ENCODE measurements at regions not wholly inside any gene's neighbourhood (a gene's known extent, or its start where the extent isn't known, plus 50 kb on each side); places are given as distances from the start of the nearest gene placed in this dataset.

- Mint-ChIP-seq H3K36me3 (ENCODE audit: insufficient read depth in 2 of 2) (no peaks in the 10 kb centered on the region), H3K4me3 (no peak overlapping the region), H3K27me3 (ENCODE audit: low read depth) (no peaks in the 10 kb centered on the region), H3K9me3 (peaks cover 0 to 4% of the 10 kb centered on the region in 2 donors), H3K4me1 (ENCODE audit: low read depth) (no peaks in the 10 kb centered on the region), H3K27ac (no peak overlapping the region)
- ATAC-seq (replicated peaks in 1 of 2) (no peak), DNase-seq (no peak)
These were observed 1039.1 kb upstream of the INTU start for GRCh38 chr4:126593626-126594025.

GRCh38 chr4:126595643-126596042 is 1037.1 kb upstream of the INTU start:
- no peaks in the 10 kb centered on the region for H3K36me3 Mint-ChIP-seq (ENCODE audit: insufficient read depth in 2 of 2)
- H3K4me1 Mint-ChIP-seq (ENCODE audit: low read depth): no peaks in the 10 kb centered on the region
- H3K27ac Mint-ChIP-seq: no peak overlapping the region
- H3K9me3 Mint-ChIP-seq: peaks cover 0 to 4% of the 10 kb centered on the region in 2 donors
- no peak overlapping the region for H3K4me3 Mint-ChIP-seq
- no peak for DNase-seq
- ATAC-seq (replicated peaks in 1 of 2): no peak
- H3K27me3 Mint-ChIP-seq (ENCODE audit: low read depth): no peaks in the 10 kb centered on the region

- DNase-seq (no peak), ATAC-seq (replicated peaks in 1 of 2) (no peak)
- Mint-ChIP-seq H3K4me3 (no peak overlapping the region), H3K4me1 (ENCODE audit: low read depth) (no peaks in the 10 kb centered on the region), H3K36me3 (ENCODE audit: insufficient read depth in 2 of 2) (no peaks in the 10 kb centered on the region), H3K9me3 (peaks cover 0 to 4% of the 10 kb centered on the region in 2 donors), H3K27ac (no peak overlapping the region), H3K27me3 (ENCODE audit: low read depth) (no peaks in the 10 kb centered on the region)
These were observed 1033.0 kb upstream of the INTU start for GRCh38 chr4:126599746-126600145.

GRCh38 chr4:126603210-126603609 is 1029.5 kb upstream of the INTU start:
- H3K4me3 Mint-ChIP-seq: no peak overlapping the region
- no peaks in the 10 kb centered on the region for H3K27me3 Mint-ChIP-seq (ENCODE audit: low read depth)
- no peak overlapping the region for H3K27ac Mint-ChIP-seq
- ATAC-seq (replicated peaks in 1 of 2) (no peak), DNase-seq (no peak)
- no peaks in the 10 kb centered on the region for H3K36me3 Mint-ChIP-seq (ENCODE audit: insufficient read depth in 2 of 2)
- H3K4me1 Mint-ChIP-seq (ENCODE audit: low read depth): no peaks in the 10 kb centered on the region
- peaks cover 0 to 2% of the 10 kb centered on the region in 2 donors for H3K9me3 Mint-ChIP-seq

GRCh38 chr4:126603825-126604224 is 1028.9 kb upstream of the INTU start:
- no peaks in the 10 kb centered on the region for H3K36me3 Mint-ChIP-seq (ENCODE audit: insufficient read depth in 2 of 2)
- H3K4me3 Mint-ChIP-seq: no peak overlapping the region
- no peak for DNase-seq
- H3K27me3 Mint-ChIP-seq (ENCODE audit: low read depth): no peaks in the 10 kb centered on the region
- no peak overlapping the region for H3K27ac Mint-ChIP-seq
- ATAC-seq (replicated peaks in 1 of 2): no peak
- H3K4me1 Mint-ChIP-seq (ENCODE audit: low read depth): no peaks in the 10 kb centered on the region
- H3K9me3 Mint-ChIP-seq: peaks cover 0 to 2% of the 10 kb centered on the region in 2 donors

- no peak overlapping the region for H3K4me3 Mint-ChIP-seq
- H3K27ac Mint-ChIP-seq: no peak overlapping the region
- ATAC-seq (replicated peaks in 1 of 2) (no peak), DNase-seq (no peak)
- H3K27me3 Mint-ChIP-seq (ENCODE audit: low read depth): no peaks in the 10 kb centered on the region
- H3K4me1 Mint-ChIP-seq (ENCODE audit: low read depth): no peaks in the 10 kb centered on the region
- no peaks in the 10 kb centered on the region for H3K36me3 Mint-ChIP-seq (ENCODE audit: insufficient read depth in 2 of 2)
- H3K9me3 Mint-ChIP-seq: peaks cover 0 to 2% of the 10 kb centered on the region in 2 donors
These were observed 1028.4 kb upstream of the INTU start for GRCh38 chr4:126604268-126604867.

- DNase-seq (no peak), ATAC-seq (replicated peaks in 1 of 2) (no peak)
- Mint-ChIP-seq H3K4me3 (no peak overlapping the region), H3K27me3 (ENCODE audit: low read depth) (no peaks in the 10 kb centered on the region), H3K27ac (no peak overlapping the region), H3K9me3 (peaks cover 0 to 2% of the 10 kb centered on the region in 2 donors), H3K4me1 (ENCODE audit: low read depth) (no peaks in the 10 kb centered on the region), H3K36me3 (ENCODE audit: insufficient read depth in 2 of 2) (no peaks in the 10 kb centered on the region)
These were observed 1021.8 kb upstream of the INTU start for GRCh38 chr4:126610933-126611332.

- Mint-ChIP-seq H3K4me1 (ENCODE audit: low read depth) (no peaks in the 10 kb centered on the region), H3K9me3 (peaks cover 0 to 7% of the 10 kb centered on the region in 2 donors), H3K4me3 (no peak overlapping the region), H3K27ac (no peak overlapping the region), H3K27me3 (ENCODE audit: low read depth) (no peaks in the 10 kb centered on the region), H3K36me3 (ENCODE audit: insufficient read depth in 2 of 2) (no peaks in the 10 kb centered on the region)
- ATAC-seq (replicated peaks in 1 of 2) (no peak), DNase-seq (no peak)
These were observed 1020.9 kb upstream of the INTU start for GRCh38 chr4:126611900-126612299.

- peaks cover 0 to 9% of the 10 kb centered on the region in 2 donors for H3K9me3 Mint-ChIP-seq
- H3K27me3 Mint-ChIP-seq (ENCODE audit: low read depth): no peaks in the 10 kb centered on the region
- ATAC-seq (replicated peaks in 1 of 2) (no peak), DNase-seq (no peak)
- no peaks in the 10 kb centered on the region for H3K4me1 Mint-ChIP-seq (ENCODE audit: low read depth)
- no peak overlapping the region for H3K27ac Mint-ChIP-seq
- H3K36me3 Mint-ChIP-seq (ENCODE audit: insufficient read depth in 2 of 2): peaks cover 0 to 2% of the 10 kb centered on the region in 2 donors
- no peak overlapping the region for H3K4me3 Mint-ChIP-seq
These were observed 1018.4 kb upstream of the INTU start for GRCh38 chr4:126614356-126614855.

- Mint-ChIP-seq H3K36me3 (ENCODE audit: insufficient read depth in 2 of 2) (peaks cover 0 to 2% of the 10 kb centered on the region in 2 donors), H3K27ac (no peak overlapping the region), H3K4me1 (ENCODE audit: low read depth) (no peaks in the 10 kb centered on the region), H3K4me3 (no peak overlapping the region), H3K9me3 (peaks cover 5 to 15% of the 10 kb centered on the region in 2 donors), H3K27me3 (ENCODE audit: low read depth) (no peaks in the 10 kb centered on the region)
- DNase-seq (no peak), ATAC-seq (replicated peaks in 1 of 2) (no peak)
These were observed 1016.0 kb upstream of the INTU start for GRCh38 chr4:126616795-126617194.

GRCh38 chr4:126627255-126627654 is 1005.5 kb upstream of the INTU start:
- no peaks in the 10 kb centered on the region for H3K36me3 Mint-ChIP-seq (ENCODE audit: insufficient read depth in 2 of 2)
- H3K27ac Mint-ChIP-seq: no peak overlapping the region
- ATAC-seq (replicated peaks in 1 of 2) (no peak), DNase-seq (no peak)
- H3K27me3 Mint-ChIP-seq (ENCODE audit: low read depth): no peaks in the 10 kb centered on the region
- H3K9me3 Mint-ChIP-seq: peaks cover 2 to 4% of the 10 kb centered on the region in 2 donors
- no peak overlapping the region for H3K4me3 Mint-ChIP-seq
- H3K4me1 Mint-ChIP-seq (ENCODE audit: low read depth): no peaks in the 10 kb centered on the region

GRCh38 chr4:126628933-126629332 is 1003.8 kb upstream of the INTU start:
- no peak overlapping the region for H3K27ac Mint-ChIP-seq
- no peaks in the 10 kb centered on the region for H3K4me1 Mint-ChIP-seq (ENCODE audit: low read depth)
- H3K4me3 Mint-ChIP-seq: no peak overlapping the region

GRCh38 chr4:126630230-126630629 is 1002.5 kb upstream of the INTU start:
- Mint-ChIP-seq H3K4me3 (no peak overlapping the region), H3K27me3 (ENCODE audit: low read depth) (no peaks in the 10 kb centered on the region), H3K4me1 (ENCODE audit: low read depth) (no peaks in the 10 kb centered on the region), H3K27ac (no peak overlapping the region), H3K36me3 (ENCODE audit: insufficient read depth in 2 of 2) (no peaks in the 10 kb centered on the region), H3K9me3 (peaks cover 2 to 3% of the 10 kb centered on the region in 2 donors)
- no peak for DNase-seq
- ATAC-seq (replicated peaks in 1 of 2): no peak

More at GRCh38 chr4:126628933-126629332, 1003.8 kb upstream of the INTU start:
- DNase-seq: no peak
- peaks cover 2 to 3% of the 10 kb centered on the region in 2 donors for H3K9me3 Mint-ChIP-seq
- no peaks in the 10 kb centered on the region for H3K27me3 Mint-ChIP-seq (ENCODE audit: low read depth)
- H3K36me3 Mint-ChIP-seq (ENCODE audit: insufficient read depth in 2 of 2): no peaks in the 10 kb centered on the region
- ATAC-seq (replicated peaks in 1 of 2): no peak

- no peaks in the 10 kb centered on the region for H3K27me3 Mint-ChIP-seq (ENCODE audit: low read depth)
- H3K4me1 Mint-ChIP-seq (ENCODE audit: low read depth): no peaks in the 10 kb centered on the region
- no peak overlapping the region for H3K27ac Mint-ChIP-seq
- ATAC-seq (replicated peaks in 1 of 2) (no peak), DNase-seq (no peak)
- H3K36me3 Mint-ChIP-seq (ENCODE audit: insufficient read depth in 2 of 2): no peaks in the 10 kb centered on the region
- peaks cover 3 to 7% of the 10 kb centered on the region in 2 donors for H3K9me3 Mint-ChIP-seq
- no peak overlapping the region for H3K4me3 Mint-ChIP-seq
These were observed 999.5 kb upstream of the INTU start for GRCh38 chr4:126633306-126633705.

All from activated T-cell treated with anti-CD3 and anti-CD28 coated beads, Interleukin-2, amount 50 U/mL, for 72 hours (primary cell).